Pancreas (tissue), 10 donors: ENCODE measurements at regions not wholly inside any gene's neighbourhood (a gene's known extent, or its start where the extent isn't known, plus 50 kb on each side); places are given as distances from the start of the nearest gene placed in this dataset.

ENCODE experiments used
- ATAC-seq, 4 donors: fragments of 200-7000 bp; cut with Tn5 transposase; one replicate each; pipeline versions ENCODE4 v1.8.0 to v1.9.1; 2020; ENCODE audit warnings: mild to moderate bottlenecking in 4 of 4, moderate library complexity in 4 of 4
- DNase-seq, 6 donors: peaks; one replicate each; pipeline ENCODE4 v3.0.0-alpha.2; 2020
- FAIRE-seq: peaks from 2 replicates; lab custom pipeline; 2012; peaks lifted over from hg19 to GRCh38; lab: Jason Lieb, UNC
- H3K27ac ChIP-seq, 4 donors: fragments of 200-600 bp; sonication (generic); 1 replicate in 3 of 4; 2 replicates in 1 of 4; pipeline versions ENCODE4 v1.5.0 to v1.8.0; 2020
- H3K27me3 ChIP-seq, 4 donors: fragments of 200-600 bp; one replicate each; pipeline ENCODE4 v1.8.0; 2021
- H3K36me3 ChIP-seq, 3 donors: fragments of 200-600 bp; sonication (generic) in 1 of 3; one replicate each; pipeline versions ENCODE4 v1.5.0 to v1.8.0; 2020 to 2021
- H3K4me1 ChIP-seq, 3 donors: fragments of 200-600 bp; one replicate each; pipeline ENCODE4 v1.8.0; 2021
- H3K4me3 ChIP-seq, 4 donors: fragments of 200-600 bp; sonication (generic) in 2 of 4; one replicate each; pipeline versions ENCODE4 v1.5.0 to v1.8.0; 2020 to 2021
- H3K9me3 ChIP-seq, 4 donors: fragments of 200-600 bp; one replicate each; pipeline ENCODE4 v1.8.0; 2021
- WGBS, 2 donors: extraction: QIAGEN DNeasy Blood & Tissue Kit; methylation state at CpG; one replicate each; pipeline ENCODE4 v1.1.7; 2013; 5-methylcytosine and 5-hydroxymethylcytosine counted together
- intact Hi-C, 3 donors: fragments of 100-400 bp; cut with DNase I; formaldehyde crosslinking; loops; one replicate each; pipeline versions ENCODE4 v1.11.1 to v1.14.2; 2022
- TF ChIP-seq, protein P1 (sequence below), 4 donors: fragments of 200-600 bp; sonication (generic) in 3 of 4; IDR thresholded peaks; one replicate each; pipeline versions ENCODE4 v1.5.0 to v1.8.0; 2021; ENCODE audit warnings: antibody characterized with exemption in 4 of 4
- donor health status: healthy with polysubstance abuse.
- donor health status: DM: no; HTN: no; CAD: no; lungs with moderate emphysema.
- donor health status: DM: no; HTN: no; CAD: no.
- donor health status: control.
- donor health status: control.
- donor health status: Bipolar disorder and iron deficiency.
- donor health status: DM: yes; HTN: yes; CAD: no.
- donor health status: DM: no; HTN: no; CAD: no.
- donor health status: DM: no; HTN: no; CAD: no.
- donor health status: DM: yes; HTN: yes; CAD: no.

GRCh38 chr6:14639983-14640599, 522.5 kb downstream of the CD83 start:
- Histone ChIP-seq H3K36me3 (no peaks in the 10 kb centered on the region), H3K9me3 (no peaks in the 10 kb centered on the region), H3K27ac (no peak overlapping the region), H3K27me3 (no peaks in the 10 kb centered on the region), H3K4me3 (no peak overlapping the region), H3K4me1 (no peaks in the 10 kb centered on the region)
- FAIRE-seq (no peak), DNase-seq (no peak), ATAC-seq (no peak)
- TF ChIP-seq, protein P1, sequence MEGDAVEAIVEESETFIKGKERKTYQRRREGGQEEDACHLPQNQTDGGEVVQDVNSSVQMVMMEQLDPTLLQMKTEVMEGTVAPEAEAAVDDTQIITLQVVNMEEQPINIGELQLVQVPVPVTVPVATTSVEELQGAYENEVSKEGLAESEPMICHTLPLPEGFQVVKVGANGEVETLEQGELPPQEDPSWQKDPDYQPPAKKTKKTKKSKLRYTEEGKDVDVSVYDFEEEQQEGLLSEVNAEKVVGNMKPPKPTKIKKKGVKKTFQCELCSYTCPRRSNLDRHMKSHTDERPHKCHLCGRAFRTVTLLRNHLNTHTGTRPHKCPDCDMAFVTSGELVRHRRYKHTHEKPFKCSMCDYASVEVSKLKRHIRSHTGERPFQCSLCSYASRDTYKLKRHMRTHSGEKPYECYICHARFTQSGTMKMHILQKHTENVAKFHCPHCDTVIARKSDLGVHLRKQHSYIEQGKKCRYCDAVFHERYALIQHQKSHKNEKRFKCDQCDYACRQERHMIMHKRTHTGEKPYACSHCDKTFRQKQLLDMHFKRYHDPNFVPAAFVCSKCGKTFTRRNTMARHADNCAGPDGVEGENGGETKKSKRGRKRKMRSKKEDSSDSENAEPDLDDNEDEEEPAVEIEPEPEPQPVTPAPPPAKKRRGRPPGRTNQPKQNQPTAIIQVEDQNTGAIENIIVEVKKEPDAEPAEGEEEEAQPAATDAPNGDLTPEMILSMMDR (IDR thresholded peaks at IDR 0.05), result no peak
- intact Hi-C loops, result no loop called here
- 83 to 84% methylated on average over 12 of the region's 12 CpGs for WGBS, 2 donors

- FAIRE-seq, result no peak
- no peaks in the 10 kb centered on the region for H3K36me3 ChIP-seq
Observed at GRCh38 chr6:14640631-14641030, 523.1 kb downstream of the CD83 start.

DNA sequence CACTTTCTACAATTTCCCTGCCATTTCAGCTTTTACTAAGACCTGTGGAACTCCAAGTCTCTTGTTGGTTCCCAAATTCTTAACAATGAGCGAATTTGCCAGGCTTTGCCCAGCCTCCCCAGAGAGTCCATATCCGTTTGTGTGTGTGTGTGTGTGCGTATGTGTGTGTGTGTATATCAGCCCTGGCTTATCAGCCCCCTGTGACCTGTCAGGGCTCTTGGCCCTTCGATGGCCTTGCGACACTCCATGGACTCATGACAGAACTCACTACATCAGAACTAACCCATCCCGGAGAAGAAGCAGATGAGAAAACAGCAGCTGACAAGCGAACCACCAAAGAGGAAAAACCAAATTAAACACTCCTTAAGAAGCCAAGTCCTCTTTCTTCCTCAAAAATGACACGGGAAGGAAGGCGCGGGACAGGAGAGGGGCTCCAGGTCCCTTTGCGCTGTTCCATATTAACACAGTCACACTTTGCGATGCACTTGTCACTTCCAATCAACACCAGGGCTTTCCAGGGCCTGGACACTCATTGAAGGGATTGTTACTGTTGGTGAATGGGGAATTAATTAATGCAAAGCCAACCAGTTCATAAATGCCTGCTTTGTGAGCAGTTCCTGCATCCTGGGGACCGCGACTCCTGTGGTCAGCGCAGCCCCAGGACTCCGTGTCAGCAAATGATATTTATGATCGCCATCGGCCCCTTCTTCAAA, 524.0 kb downstream of the CD83 start:
- Histone ChIP-seq H3K9me3 (no peaks in the 10 kb centered on the region), H3K4me3 (no peak overlapping the region), H3K27ac (no peak overlapping the region), H3K27me3 (no peaks in the 10 kb centered on the region), H3K4me1 (no peaks in the 10 kb centered on the region), H3K36me3 (no peaks in the 10 kb centered on the region)
- ATAC-seq (no peak), FAIRE-seq (no peak), DNase-seq (no peak)
- 87 to 89% methylated on average over 18 of the region's 18 CpGs for WGBS, 2 donors
- TF ChIP-seq, protein P1 (IDR thresholded peaks at IDR 0.05), result no peak
- intact Hi-C loops, result no loop called here

More at GRCh38 chr6:14640631-14641030, 523.1 kb downstream of the CD83 start:
- intact Hi-C loops, result no loop called here
- Histone ChIP-seq H3K4me3 (no peak overlapping the region), H3K4me1 (no peaks in the 10 kb centered on the region), H3K27me3 (no peaks in the 10 kb centered on the region), H3K27ac (no peak overlapping the region), H3K9me3 (no peaks in the 10 kb centered on the region)
- DNase-seq, result no peak
- ATAC-seq, result no peak
- TF ChIP-seq, protein P1 (IDR thresholded peaks at IDR 0.05), result no peak
- WGBS, 2 donors, result 75 to 76% methylated on average over 2 of the region's 2 CpGs

DNA sequence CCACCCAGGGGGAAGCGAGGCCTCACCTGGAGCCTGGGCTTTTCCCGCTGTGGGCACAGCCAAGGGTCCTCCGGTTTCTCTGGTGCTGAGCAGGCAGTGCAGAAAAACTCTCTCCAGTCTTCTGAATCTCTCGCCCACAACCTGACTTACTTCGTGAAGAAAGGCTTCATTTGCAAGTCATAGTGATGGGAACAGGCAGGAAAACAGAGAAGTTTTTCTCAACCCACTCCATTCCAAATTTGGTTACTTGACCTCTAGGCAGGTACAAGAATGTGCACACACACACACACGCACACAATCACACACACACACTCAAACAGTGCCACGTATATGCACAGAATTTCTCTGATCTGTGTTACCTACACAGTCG, 524.5 kb downstream of the CD83 start:
- H3K27ac ChIP-seq, result no peak overlapping the region
- DNase-seq (no peak), FAIRE-seq (no peak), ATAC-seq (no peak)
- TF ChIP-seq, protein P1 (IDR thresholded peaks at IDR 0.05), result no peak
- H3K4me1 ChIP-seq, result no peaks in the 10 kb centered on the region
- no peaks in the 10 kb centered on the region for H3K36me3 ChIP-seq
- 87 to 95% methylated on average over 8 of the region's 8 CpGs for WGBS, 2 donors
- no peak overlapping the region for H3K4me3 ChIP-seq
- no peaks in the 10 kb centered on the region for H3K9me3 ChIP-seq
- intact Hi-C loops, result no loop called here
- no peaks in the 10 kb centered on the region for H3K27me3 ChIP-seq

DNA sequence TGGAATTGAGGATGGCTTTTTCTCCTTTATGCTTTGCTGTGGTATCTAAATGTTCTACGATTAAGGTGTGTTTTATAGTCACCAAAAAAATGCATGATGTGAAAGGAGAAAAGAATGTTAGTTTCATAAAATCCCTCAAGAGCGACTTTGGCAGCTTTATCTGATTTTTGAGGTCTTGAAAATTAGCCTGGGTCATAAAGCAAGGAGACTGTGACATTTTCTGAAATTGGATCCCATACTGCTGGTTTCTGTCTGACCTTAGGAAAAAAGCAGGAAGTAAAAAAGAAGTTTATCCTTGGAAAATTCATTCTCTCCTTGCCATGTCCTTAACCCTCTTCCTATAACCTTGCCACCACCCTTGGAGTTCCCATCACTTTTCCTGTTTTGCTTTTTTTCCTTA, 525.3 kb downstream of the CD83 start:
- H3K27me3 ChIP-seq, result no peaks in the 10 kb centered on the region
- WGBS, 2 donors, result 77 to 83% methylated on average over 2 of the region's 2 CpGs
- no peak overlapping the region for H3K4me3 ChIP-seq
- ATAC-seq (no peak), DNase-seq (no peak), FAIRE-seq (no peak)
- H3K27ac ChIP-seq, result no peak overlapping the region
- H3K36me3 ChIP-seq, result no peaks in the 10 kb centered on the region
- no peaks in the 10 kb centered on the region for H3K9me3 ChIP-seq
- TF ChIP-seq, protein P1 (IDR thresholded peaks at IDR 0.05), result no peak
- H3K4me1 ChIP-seq, result no peaks in the 10 kb centered on the region
- intact Hi-C loops, result no loop called here
